ENCODE measurements at regions not wholly inside any gene's neighbourhood (a gene's known extent, or its start where the extent isn't known, plus 50 kb on each side); places are given as distances from the start of the nearest gene placed in this dataset.

- peaks cover 6% of the 10 kb centered on the region for H3K4me1 ChIP-seq (ENCODE audit: low read length)
- no peaks in the 10 kb centered on the region for H4K20me1 ChIP-seq (ENCODE audit: insufficient read depth, low read length)
- no peak overlapping the region for H3K4me2 ChIP-seq (ENCODE audit: low read length)
- no peak overlapping the region for H3K4me3 ChIP-seq (ENCODE audit: low read length)
- 0 out of 2 replicates have a peak, but pooled peaks cover 2% of the 10 kb centered on the region for H3K27me3 ChIP-seq (ENCODE audit: low read depth, low read length)
- no peaks in the 10 kb centered on the region for H3K36me3 ChIP-seq (replicated peaks; ENCODE audit: low read depth, low read length)
- no peak overlapping the region for H3K9ac ChIP-seq (ENCODE audit: low read length)
- H2AFZ ChIP-seq (ENCODE audit: low read depth, low read length) = no peak overlapping the region
- H3K79me2 ChIP-seq (ENCODE audit: low read length) = no peaks in the 10 kb centered on the region
- H3K9me3 ChIP-seq (ENCODE audit: insufficient read depth, low read length) = no peaks in the 10 kb centered on the region
- no peak overlapping the region for H3K27ac ChIP-seq (ENCODE audit: low read length)
- TF ChIP-seq, protein P1, sequence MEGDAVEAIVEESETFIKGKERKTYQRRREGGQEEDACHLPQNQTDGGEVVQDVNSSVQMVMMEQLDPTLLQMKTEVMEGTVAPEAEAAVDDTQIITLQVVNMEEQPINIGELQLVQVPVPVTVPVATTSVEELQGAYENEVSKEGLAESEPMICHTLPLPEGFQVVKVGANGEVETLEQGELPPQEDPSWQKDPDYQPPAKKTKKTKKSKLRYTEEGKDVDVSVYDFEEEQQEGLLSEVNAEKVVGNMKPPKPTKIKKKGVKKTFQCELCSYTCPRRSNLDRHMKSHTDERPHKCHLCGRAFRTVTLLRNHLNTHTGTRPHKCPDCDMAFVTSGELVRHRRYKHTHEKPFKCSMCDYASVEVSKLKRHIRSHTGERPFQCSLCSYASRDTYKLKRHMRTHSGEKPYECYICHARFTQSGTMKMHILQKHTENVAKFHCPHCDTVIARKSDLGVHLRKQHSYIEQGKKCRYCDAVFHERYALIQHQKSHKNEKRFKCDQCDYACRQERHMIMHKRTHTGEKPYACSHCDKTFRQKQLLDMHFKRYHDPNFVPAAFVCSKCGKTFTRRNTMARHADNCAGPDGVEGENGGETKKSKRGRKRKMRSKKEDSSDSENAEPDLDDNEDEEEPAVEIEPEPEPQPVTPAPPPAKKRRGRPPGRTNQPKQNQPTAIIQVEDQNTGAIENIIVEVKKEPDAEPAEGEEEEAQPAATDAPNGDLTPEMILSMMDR (IDR thresholded peaks at IDR 0.05; ENCODE audit: low read depth, low read length) = peak; percentile 27
- TF ChIP-seq EZH2phosphoT487 (IDR thresholded peaks at IDR 0.05; ENCODE audit: low read depth) = no peak
Observed at GRCh38 chr1:178572604-178573003, 59.7 kb downstream of the TEX35 start.

DNA sequence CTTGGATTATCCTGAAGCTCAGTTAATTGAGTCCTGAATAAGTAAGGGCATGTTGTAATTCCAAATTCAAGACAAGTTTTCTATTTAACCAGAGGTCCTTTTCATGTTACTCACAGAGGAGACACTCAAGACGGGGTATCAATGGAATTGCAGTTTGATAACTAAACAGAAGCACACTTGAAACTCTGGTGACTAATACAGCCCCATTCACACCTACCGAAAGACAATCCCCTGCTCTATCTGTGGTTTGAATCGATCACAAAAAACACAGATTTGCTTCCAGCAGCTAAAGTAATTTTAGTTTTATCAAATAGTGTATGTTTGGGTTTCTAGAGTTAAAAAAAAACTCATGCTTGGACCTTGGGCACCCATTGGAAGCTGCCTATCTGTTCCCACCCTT, 60.4 kb downstream of the TEX35 start:
- Histone ChIP-seq H3K9ac (ENCODE audit: low read length) (no peak overlapping the region), H3K4me3 (ENCODE audit: low read length) (no peak overlapping the region), H4K20me1 (ENCODE audit: insufficient read depth, low read length) (no peaks in the 10 kb centered on the region), H3K79me2 (ENCODE audit: low read length) (no peaks in the 10 kb centered on the region), H3K27ac (ENCODE audit: low read length) (no peak overlapping the region), H3K4me1 (ENCODE audit: low read length) (peaks cover 6% of the 10 kb centered on the region), H2AFZ (ENCODE audit: low read depth, low read length) (no peak overlapping the region), H3K27me3 (ENCODE audit: low read depth, low read length) (peaks cover 8% of the 10 kb centered on the region; the same call in 1 of the 2 replicates), H3K9me3 (ENCODE audit: insufficient read depth, low read length) (no peaks in the 10 kb centered on the region), H3K36me3 (replicated peaks; ENCODE audit: low read depth, low read length) (no peaks in the 10 kb centered on the region), H3K4me2 (ENCODE audit: low read length) (no peak overlapping the region)
- TF ChIP-seq, protein P1 (IDR thresholded peaks at IDR 0.05; ENCODE audit: low read depth, low read length) = no peak
- TF ChIP-seq EZH2phosphoT487 (IDR thresholded peaks at IDR 0.05; ENCODE audit: low read depth) = no peak

GRCh38 chr1:178574345-178574744, 61.4 kb downstream of the TEX35 start:
- peaks cover 3% of the 10 kb centered on the region; the same call in 1 of the 2 replicates for H3K9me3 ChIP-seq (ENCODE audit: insufficient read depth, low read length)
- H3K4me1 ChIP-seq (ENCODE audit: low read length) = peaks cover 9% of the 10 kb centered on the region
- H2AFZ ChIP-seq (ENCODE audit: low read depth, low read length) = no peak overlapping the region
- no peaks in the 10 kb centered on the region for H3K79me2 ChIP-seq (ENCODE audit: low read length)
- TF ChIP-seq, protein P1 (IDR thresholded peaks at IDR 0.05; ENCODE audit: low read depth, low read length) = no peak
- TF ChIP-seq EZH2phosphoT487 (IDR thresholded peaks at IDR 0.05; ENCODE audit: low read depth) = no peak
- H3K36me3 ChIP-seq (replicated peaks; ENCODE audit: low read depth, low read length) = no peaks in the 10 kb centered on the region
- no peak overlapping the region for H3K27ac ChIP-seq (ENCODE audit: low read length)
- H3K4me3 ChIP-seq (ENCODE audit: low read length) = no peak overlapping the region
- no peak overlapping the region for H3K4me2 ChIP-seq (ENCODE audit: low read length)
- no peak overlapping the region for H3K9ac ChIP-seq (ENCODE audit: low read length)
- H4K20me1 ChIP-seq (ENCODE audit: insufficient read depth, low read length) = no peaks in the 10 kb centered on the region
- H3K27me3 ChIP-seq (ENCODE audit: low read depth, low read length) = peaks cover 18% of the 10 kb centered on the region; the same call in 1 of the 2 replicates

DNA sequence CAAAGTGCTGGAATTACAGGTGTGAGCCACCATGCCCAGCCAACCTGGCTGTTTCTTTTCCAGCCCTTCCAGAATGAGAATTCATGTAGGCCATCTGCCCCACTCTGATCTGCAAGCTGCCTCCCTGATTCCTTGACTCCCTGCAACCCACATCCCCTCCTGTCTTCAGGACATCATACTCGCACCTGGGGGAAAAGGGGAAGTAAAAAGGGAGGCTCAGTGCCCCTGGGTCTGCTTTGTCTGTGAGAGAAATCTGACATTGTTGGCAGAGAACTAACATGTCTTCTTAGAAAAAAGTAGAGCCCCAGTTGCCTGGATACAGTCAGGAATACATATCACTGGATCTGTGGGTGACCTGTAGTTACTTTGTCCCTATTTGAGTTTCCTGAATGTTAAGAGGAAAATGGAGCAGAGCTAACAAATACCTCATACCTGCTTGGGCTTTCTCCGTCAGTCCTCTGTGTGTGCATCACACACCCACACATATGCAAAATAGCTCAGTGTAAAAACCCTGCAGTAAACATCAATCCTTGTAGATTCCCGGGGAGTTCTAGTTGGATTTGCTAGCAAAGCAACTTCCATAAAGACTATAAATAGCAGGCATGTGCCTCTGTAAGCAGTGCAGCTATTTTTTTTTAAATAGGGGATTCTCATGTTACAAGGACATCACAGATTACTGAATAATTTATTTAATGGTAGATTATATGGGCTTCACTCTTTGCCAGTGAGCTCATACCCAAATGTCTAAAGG, 62.9 kb downstream of the TEX35 start:
- Histone ChIP-seq H3K36me3 (replicated peaks; ENCODE audit: low read depth, low read length) (no peaks in the 10 kb centered on the region), H2AFZ (ENCODE audit: low read depth, low read length) (no peak overlapping the region), H3K4me3 (ENCODE audit: low read length) (no peak overlapping the region), H3K27me3 (ENCODE audit: low read depth, low read length) (peaks cover 32% of the 10 kb centered on the region), H3K9ac (ENCODE audit: low read length) (no peak overlapping the region), H3K27ac (ENCODE audit: low read length) (no peak overlapping the region), H4K20me1 (ENCODE audit: insufficient read depth, low read length) (no peaks in the 10 kb centered on the region), H3K4me2 (ENCODE audit: low read length) (no peak overlapping the region), H3K9me3 (ENCODE audit: insufficient read depth, low read length) (peaks cover 16% of the 10 kb centered on the region; the same call in 1 of the 2 replicates), H3K4me1 (ENCODE audit: low read length) (peaks cover 23% of the 10 kb centered on the region), H3K79me2 (ENCODE audit: low read length) (no peaks in the 10 kb centered on the region)
- TF ChIP-seq EZH2phosphoT487 (IDR thresholded peaks at IDR 0.05; ENCODE audit: low read depth) = no peak
- TF ChIP-seq, protein P1 (IDR thresholded peaks at IDR 0.05; ENCODE audit: low read depth, low read length) = no peak
